SK-N-MC (cell line): ENCODE measurements at regions not wholly inside any gene's neighbourhood (a gene's known extent, or its start where the extent isn't known, plus 50 kb on each side); places are given as distances from the start of the nearest gene placed in this dataset.
"Not testable (repeated sequence)": the region's sequence is repeated elsewhere in the genome, so short reads cannot be mapped to it uniquely, and the experiment has no call there.

ENCODE experiments used
- DNase-seq: peaks from one replicate; pipeline ENCODE4 v3.0.0-alpha.2; 2011; ENCODE audit warnings: low read depth, low spot score
- H3K27ac ChIP-seq: fragments of 200-600 bp; sonication (generic); 2 replicates; pipeline ENCODE4 v1.5.1; 2016; ENCODE audit warnings: mixed run types
- H3K36me3 ChIP-seq: fragments of 200-600 bp; sonication (generic); 2 replicates; pipeline ENCODE4 v1.6.1; 2017; ENCODE audit warnings: antibody characterized with exemption, low read length, mixed read lengths; ENCODE audit not compliant: insufficient read depth
- H3K4me3 ChIP-seq: fragments of 200-600 bp; sonication (generic); 2 replicates; pipeline ENCODE4 v1.5.1; 2016
- H3K9ac ChIP-seq: fragments of 200-600 bp; sonication (generic); 2 replicates; pipeline ENCODE4 v1.8.0; 2017; ENCODE audit warnings: mixed run types, mixed read lengths; ENCODE audit not compliant: insufficient read length
- H3K9me3 ChIP-seq: fragments of 200-600 bp; sonication (generic); 2 replicates; pipeline ENCODE4 v1.6.1; 2017; ENCODE audit warnings: low read depth, mild to moderate bottlenecking, antibody characterized with exemption, low read length, moderate library complexity, mixed read lengths
- EZH2 ChIP-seq: fragments of 200-600 bp; sonication (generic); IDR thresholded peaks from one replicate; pipeline ENCODE4 v1.6.1; 2017; ENCODE audit warnings: antibody characterized with exemption
- FOXP2 ChIP-seq: optimal IDR thresholded peaks from 2 replicates; pipeline ENCODE3; 2011; ENCODE audit warnings: mild to moderate bottlenecking, moderate library complexity; ENCODE audit not compliant: insufficient read depth; ENCODE audit errors: extremely low read length, control extremely low read depth
- POLR2AphosphoS5 ChIP-seq: IDR thresholded peaks from 2 replicates; pipeline ENCODE4 v1.6.1; 2012; ENCODE audit warnings: mild to moderate bottlenecking, low read depth, low read length, borderline replicate concordance

- H3K36me3 ChIP-seq: no peaks in the 10 kb centered on the region
- no peak for TF ChIP-seq POLR2AphosphoS5
- no peak for TF ChIP-seq FOXP2
- TF ChIP-seq EZH2: no peak
- H3K9ac ChIP-seq: no peak overlapping the region
- H3K4me3 ChIP-seq: no peak overlapping the region
- no peak for DNase-seq
- H3K9me3 ChIP-seq: no peaks in the 10 kb centered on the region
- no peak overlapping the region for H3K27ac ChIP-seq
Observed at GRCh38 chrX:137743414-137743813, 177.5 kb downstream of the ZIC3 start.

- H3K9me3 ChIP-seq: no peaks in the 10 kb centered on the region
- no peaks in the 10 kb centered on the region for H3K36me3 ChIP-seq
- TF ChIP-seq POLR2AphosphoS5 (no peak), EZH2 (no peak), FOXP2 (no peak)
- H3K9ac ChIP-seq: no peak overlapping the region
- H3K27ac ChIP-seq: no peak overlapping the region
- no peak for DNase-seq
- no peak overlapping the region for H3K4me3 ChIP-seq
Observed at GRCh38 chrX:137746289-137746688, 180.4 kb downstream of the ZIC3 start.

- no peak for DNase-seq
- TF ChIP-seq EZH2 (no peak), POLR2AphosphoS5 (no peak), FOXP2 (no peak)
- Histone ChIP-seq H3K4me3 (no peak overlapping the region), H3K9me3 (no peaks in the 10 kb centered on the region), H3K9ac (no peak overlapping the region), H3K27ac (no peak overlapping the region), H3K36me3 (no peaks in the 10 kb centered on the region)
Observed at GRCh38 chrX:137747244-137748043, 181.5 kb downstream of the ZIC3 start.

GRCh38 chrX:137748827-137749226 is 182.9 kb downstream of the ZIC3 start:
- Histone ChIP-seq H3K27ac (no peak overlapping the region), H3K9ac (no peak overlapping the region), H3K9me3 (no peaks in the 10 kb centered on the region), H3K36me3 (no peaks in the 10 kb centered on the region), H3K4me3 (no peak overlapping the region)
- DNase-seq: no peak
- TF ChIP-seq FOXP2 (no peak), EZH2 (no peak), POLR2AphosphoS5 (no peak)

- Histone ChIP-seq H3K27ac (no peak overlapping the region), H3K9ac (no peak overlapping the region), H3K9me3 (no peaks in the 10 kb centered on the region), H3K36me3 (no peaks in the 10 kb centered on the region), H3K4me3 (no peak overlapping the region)
- TF ChIP-seq FOXP2 (no peak), POLR2AphosphoS5 (no peak), EZH2 (no peak)
- DNase-seq: no peak
Observed at GRCh38 chrX:137749246-137749645, 183.3 kb downstream of the ZIC3 start.

GRCh38 chrX:137771537-137771936 is 205.6 kb downstream of the ZIC3 start:
- Histone ChIP-seq H3K4me3 (no peak overlapping the region), H3K27ac (no peak overlapping the region), H3K9ac (no peak overlapping the region), H3K36me3 (no peaks in the 10 kb centered on the region), H3K9me3 (no peaks in the 10 kb centered on the region)
- TF ChIP-seq EZH2 (no peak), FOXP2 (no peak), POLR2AphosphoS5 (no peak)
- DNase-seq: no peak

GRCh38 chrX:137792214-137792613 is 226.3 kb downstream of the ZIC3 start:
- H3K9me3 ChIP-seq: no peaks in the 10 kb centered on the region
- TF ChIP-seq POLR2AphosphoS5 (no peak), FOXP2 (no peak), EZH2 (no peak)
- no peak overlapping the region for H3K4me3 ChIP-seq
- no peaks in the 10 kb centered on the region for H3K36me3 ChIP-seq
- DNase-seq: no peak
- no peak overlapping the region for H3K27ac ChIP-seq
- H3K9ac ChIP-seq: no peak overlapping the region

- not testable (repeated sequence) for H3K4me3 ChIP-seq, H3K9me3 ChIP-seq, H3K9ac ChIP-seq
Observed at GRCh38 chrX:137797926-137798325, 232.0 kb downstream of the ZIC3 start.

GRCh38 chrX:137823257-137823656 is 257.3 kb downstream of the ZIC3 start:
- no peak for DNase-seq
- no peak overlapping the region for H3K27ac ChIP-seq

More at GRCh38 chrX:137797926-137798325, 232.0 kb downstream of the ZIC3 start:
- not testable (repeated sequence) for DNase-seq, H3K36me3 ChIP-seq, H3K27ac ChIP-seq

More at GRCh38 chrX:137823257-137823656, 257.3 kb downstream of the ZIC3 start:
- H3K4me3 ChIP-seq: no peak overlapping the region
- no peaks in the 10 kb centered on the region for H3K36me3 ChIP-seq
- TF ChIP-seq FOXP2: no peak
- no peak for TF ChIP-seq EZH2
- TF ChIP-seq POLR2AphosphoS5: no peak
- H3K9ac ChIP-seq: no peak overlapping the region
- no peaks in the 10 kb centered on the region for H3K9me3 ChIP-seq
